Mucosa of gallbladder (tissue), 1 donor: ENCODE measurements at regions not wholly inside any gene's neighbourhood (a gene's known extent, or its start where the extent isn't known, plus 50 kb on each side); places are given as distances from the start of the nearest gene placed in this dataset.

ENCODE experiments used
- DNase-seq: peaks from one replicate; pipeline ENCODE4 v3.0.0-alpha.2; 2020; ENCODE audit warnings: low spot score
- donor health status: DM: no; HTN: no; CAD: no.

DNA sequence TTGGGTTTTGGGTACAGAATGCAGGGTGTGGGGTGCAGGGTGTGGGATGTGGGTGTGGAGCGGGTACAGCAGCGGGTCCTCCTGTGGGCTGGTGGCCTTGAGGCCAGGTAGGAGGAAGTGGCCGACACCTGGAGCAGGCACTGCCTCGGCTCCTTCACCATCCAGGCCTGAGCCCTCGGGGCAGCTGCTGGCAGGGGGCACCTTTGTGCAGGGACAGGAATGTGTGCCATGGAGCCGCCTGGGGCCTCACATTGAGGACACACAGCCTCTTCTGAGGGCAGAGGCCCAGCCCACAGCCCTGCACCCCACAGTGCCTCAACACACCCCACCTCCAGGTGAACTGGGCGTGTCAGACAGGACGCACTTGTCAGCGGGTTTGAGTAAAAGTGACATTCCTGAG, 984.0 kb downstream of the BRD1 start:
- no peak for DNase-seq

DNA sequence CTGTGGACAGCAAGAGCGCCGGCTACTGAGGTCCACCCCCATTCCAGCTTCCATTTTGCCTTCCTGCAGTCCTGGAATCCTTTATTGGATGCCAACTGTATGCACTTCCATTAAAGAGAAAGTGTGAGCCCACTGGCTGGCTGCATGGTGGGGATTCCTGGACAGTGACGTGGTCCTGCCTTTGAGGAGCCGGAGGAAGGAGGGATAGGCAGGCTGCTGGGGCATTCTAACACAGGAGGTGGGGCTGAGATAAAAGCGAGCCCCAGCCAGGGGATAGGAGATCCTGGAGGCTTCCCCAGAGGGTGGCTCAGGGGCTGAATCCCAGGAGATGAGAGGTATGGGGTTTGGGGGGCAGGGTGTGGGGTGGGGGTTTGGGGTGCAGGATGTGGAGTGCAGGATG, 984.7 kb downstream of the BRD1 start:
- no peak for DNase-seq

DNA sequence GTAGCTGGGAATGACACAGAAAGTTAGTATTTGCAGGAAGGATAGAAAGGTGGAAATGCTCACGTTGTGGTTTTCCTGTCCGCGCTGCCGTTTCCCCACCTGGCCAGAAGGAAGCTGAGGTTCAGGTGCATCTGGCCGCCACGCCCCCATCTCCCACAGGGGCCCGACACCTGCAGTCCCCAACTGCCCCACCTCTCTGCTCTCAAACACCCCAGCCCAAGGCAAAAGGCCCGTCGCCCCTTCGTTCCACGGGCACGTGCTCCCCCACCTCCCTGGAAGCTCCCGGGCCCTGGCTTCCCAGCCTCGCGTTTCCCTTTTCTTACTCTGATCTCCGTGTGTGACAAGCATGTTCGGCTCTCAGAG, 985.1 kb downstream of the BRD1 start:
- DNase-seq: no peak

- DNase-seq: no peak
These were observed 985.6 kb downstream of the BRD1 start for GRCh38 chr22:48841881-48842582.

DNA sequence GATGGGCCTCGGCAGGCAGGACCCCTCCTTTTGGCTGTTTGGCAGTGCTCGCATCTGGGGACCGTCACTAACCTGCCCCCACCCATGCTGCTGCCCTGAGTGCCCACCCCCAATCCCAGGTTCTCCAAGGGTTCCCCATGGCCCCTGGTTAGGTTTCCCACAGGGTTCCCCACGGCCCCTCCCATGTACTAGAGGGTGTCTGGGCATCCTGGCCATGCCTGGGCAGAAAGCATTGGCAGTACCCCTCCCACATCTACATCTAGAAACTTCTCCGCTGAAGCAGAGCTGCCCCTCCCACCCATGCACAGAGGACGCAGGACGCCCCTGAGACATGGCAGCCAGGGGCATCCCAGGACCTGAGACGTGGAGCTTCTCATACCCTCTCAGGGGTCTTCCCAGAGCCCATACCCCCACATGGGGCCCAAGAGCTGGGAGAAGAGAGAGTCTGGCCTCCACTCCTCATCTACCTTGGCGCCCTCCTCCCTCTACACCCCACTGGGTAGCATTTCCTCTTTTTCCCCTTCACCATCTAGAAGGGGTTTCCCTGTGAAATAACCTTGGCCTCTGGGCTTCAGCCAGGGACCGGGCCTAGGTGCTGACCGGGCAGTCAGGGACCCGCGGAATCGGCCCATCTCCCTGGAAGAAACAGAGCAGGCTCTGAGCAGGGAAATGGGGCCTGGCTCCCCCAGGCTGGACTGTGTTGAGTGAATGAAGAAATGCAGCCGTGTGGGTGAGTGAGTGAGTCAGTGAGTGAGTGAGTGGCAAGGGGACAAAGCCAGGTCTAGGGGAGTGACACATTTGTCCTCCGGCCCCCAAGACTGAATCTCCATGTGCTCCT, 987.3 kb downstream of the BRD1 start:
- DNase-seq: no peak

DNA sequence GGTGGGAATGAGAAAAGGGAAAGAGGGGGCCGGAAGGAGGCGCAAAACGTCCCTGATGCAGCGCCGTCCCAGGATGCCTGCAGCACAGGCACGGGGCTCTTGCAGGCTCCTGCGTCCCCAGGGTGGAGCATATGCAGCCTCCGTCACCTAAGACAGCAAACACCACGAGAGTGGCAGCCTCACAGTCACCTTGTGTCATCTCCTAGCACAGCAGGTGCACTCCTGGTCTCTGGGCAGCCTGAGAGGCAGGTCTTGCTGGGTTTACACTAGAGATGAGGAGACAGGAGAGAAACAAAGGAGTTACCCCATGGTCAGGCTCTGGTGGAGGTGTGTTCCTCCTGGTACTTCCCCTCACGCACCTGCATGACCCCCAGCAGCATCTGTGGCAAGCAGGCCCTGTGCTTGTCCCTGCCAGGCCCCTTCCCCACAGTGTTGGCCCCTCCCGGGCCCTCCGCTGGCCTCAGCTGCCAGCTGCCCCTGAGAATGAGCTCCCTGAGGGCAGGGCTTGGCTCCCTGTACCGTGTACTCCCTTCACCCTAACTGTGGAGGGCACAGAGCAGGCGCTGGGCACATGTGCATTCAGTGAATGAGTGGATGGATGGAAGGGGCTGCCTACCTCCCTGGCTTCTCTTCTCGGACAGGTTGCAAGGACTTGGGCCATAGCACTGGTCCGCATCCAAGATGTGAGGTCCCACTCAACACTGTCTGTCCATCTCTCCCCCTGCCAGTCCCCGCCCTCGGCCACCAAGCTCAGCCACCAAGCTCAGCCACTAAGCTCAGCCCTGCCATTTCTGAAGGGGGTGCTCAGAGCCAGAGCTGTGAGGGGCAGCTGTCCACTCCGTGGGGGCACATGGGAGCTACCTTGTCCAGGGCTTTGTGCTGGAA, 988.6 kb downstream of the BRD1 start:
- DNase-seq: no peak

GRCh38 chr22:48838376-48838775, 989.3 kb downstream of the BRD1 start:
- DNase-seq: no peak

DNA sequence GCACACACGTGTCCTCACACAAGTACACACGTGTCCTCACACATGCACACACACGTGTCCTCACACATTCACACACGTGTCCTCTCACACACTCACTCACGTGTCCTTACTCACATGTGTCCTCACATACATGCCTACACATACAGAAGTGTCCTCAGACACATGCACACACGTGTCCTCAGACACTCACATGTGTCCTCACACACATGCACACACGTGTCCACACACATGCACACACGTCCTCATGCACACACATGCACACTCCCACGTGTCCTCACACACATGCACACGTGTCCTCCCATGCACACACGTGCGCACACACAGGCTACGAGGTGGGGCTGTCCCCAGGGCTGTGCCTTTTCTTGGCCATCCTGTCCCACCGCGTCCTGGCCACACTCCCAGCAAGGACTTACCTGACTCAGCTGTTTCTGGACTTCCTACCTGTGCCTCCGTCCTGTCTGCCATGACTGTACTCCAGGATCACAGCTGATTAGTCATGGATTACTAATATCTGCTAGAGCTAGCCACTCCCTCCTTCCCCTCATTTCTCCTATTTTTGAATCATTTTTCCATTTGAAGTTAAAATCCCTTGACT, 990.2 kb downstream of the BRD1 start:
- no peak for DNase-seq

GRCh38 chr22:48836673-48837340, 990.9 kb downstream of the BRD1 start:
- no peak for DNase-seq

GRCh38 chr22:48835857-48836672, 991.6 kb downstream of the BRD1 start:
- no peak for DNase-seq

- no peak for DNase-seq
These were observed 992.3 kb downstream of the BRD1 start for GRCh38 chr22:48835364-48835763.

GRCh38 chr22:48834404-48834803, 993.3 kb downstream of the BRD1 start:
- no peak for DNase-seq

DNA sequence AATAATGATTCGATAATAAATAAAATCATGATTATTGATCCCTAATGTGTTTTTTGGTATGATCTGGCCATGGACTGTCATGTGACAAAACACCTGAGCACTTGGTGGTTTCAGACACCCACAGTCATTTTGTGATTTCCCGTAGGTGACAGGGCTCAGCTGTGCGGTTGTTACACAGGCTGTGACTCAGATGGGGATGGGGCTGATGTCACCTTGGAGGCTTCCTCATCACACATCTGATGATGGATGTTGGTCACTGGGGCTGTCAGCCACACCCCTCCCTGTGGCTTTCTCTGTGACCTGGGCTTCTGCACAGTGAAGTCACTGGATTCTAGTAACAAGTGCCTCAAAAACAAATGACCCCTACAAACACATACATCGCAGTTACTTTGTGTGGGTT, 995.1 kb downstream of the BRD1 start:
- no peak for DNase-seq

DNA sequence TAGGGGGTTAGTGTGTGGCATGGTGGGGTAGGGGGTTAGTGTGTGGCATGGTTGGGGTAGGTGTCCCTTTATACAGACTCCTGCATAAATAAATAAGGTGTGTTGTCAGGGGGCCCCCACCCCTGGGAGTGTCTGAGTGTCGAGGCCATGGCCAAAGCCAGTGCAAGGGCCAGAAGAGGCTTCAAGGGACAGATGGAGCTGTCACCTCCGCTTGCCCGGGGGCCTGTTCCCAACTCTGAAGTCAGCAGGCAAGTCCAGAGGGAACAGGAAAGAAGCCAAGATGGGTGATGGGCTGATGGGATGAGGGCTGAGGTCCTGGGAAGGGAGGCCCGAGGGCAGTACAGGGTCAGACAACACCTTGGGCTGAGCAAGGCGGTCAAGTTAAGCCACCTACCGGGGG, 997.8 kb downstream of the BRD1 start:
- DNase-seq: no peak

GRCh38 chr22:48828688-48829087, 999.0 kb downstream of the BRD1 start:
- no peak for DNase-seq

- DNase-seq: no peak
These were observed 999.6 kb downstream of the BRD1 start for GRCh38 chr22:48827904-48828555.

- no peak for DNase-seq
These were observed 1000.3 kb downstream of the BRD1 start for GRCh38 chr22:48827268-48827846.

GRCh38 chr22:48826546-48826945, 1001.1 kb downstream of the BRD1 start:
- DNase-seq: no peak

DNA sequence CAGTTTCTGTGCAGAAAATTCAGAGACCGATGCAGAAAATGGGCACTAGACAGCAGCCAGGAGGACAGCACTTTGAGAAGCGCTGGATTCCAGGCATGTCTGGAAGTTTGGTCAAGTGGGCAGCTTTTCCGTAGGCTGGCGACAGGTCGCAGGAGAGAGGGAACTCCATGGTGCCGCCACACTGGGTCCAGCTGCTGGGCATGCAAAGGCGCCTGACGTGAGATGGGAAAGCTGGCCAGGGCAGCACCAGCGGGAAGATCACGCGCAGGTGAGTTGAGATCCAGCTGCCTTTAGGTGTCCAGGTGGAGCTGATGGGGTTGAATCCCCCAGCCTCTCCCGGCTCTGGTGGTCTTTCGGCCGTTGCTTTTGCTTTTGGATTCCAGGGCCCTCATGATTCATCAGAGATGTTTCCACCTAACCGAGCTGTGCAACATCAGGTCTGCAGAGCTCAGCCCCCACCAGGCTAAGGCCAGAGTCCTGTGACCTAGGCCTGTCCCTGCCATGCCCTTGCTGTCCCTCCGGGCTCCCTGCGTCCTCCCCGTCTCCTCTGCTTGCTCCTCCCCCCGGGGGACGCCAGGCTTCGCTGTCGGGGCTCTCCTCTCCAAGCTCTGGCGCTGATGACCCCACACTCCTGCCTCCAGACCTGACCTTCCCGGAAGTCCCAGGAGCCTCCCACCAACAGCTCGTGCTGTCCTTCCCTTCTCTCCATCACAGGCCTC, 1001.7 kb downstream of the BRD1 start:
- no peak for DNase-seq
